ENCODE measurements at regions not wholly inside any gene's neighbourhood (a gene's known extent, or its start where the extent isn't known, plus 50 kb on each side); places are given as distances from the start of the nearest gene placed in this dataset.

DNA sequence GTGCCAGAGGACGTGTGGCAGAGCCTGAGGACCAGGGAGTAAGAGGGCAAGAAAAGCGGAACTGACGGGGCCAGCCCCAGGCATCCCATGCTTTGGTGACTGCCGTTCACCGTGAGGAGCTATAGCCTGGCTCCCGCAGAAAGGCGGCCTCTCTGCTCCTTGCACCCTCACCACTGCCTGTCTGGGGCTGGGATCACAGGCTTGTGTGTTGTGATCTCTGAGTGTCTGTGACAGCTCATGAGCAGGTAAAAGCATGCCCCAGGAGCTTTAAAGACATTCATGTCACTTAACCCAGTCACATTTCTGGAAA is 266.8 kb upstream of the RAB6C start:
- DNase-seq, result no peak

DNA sequence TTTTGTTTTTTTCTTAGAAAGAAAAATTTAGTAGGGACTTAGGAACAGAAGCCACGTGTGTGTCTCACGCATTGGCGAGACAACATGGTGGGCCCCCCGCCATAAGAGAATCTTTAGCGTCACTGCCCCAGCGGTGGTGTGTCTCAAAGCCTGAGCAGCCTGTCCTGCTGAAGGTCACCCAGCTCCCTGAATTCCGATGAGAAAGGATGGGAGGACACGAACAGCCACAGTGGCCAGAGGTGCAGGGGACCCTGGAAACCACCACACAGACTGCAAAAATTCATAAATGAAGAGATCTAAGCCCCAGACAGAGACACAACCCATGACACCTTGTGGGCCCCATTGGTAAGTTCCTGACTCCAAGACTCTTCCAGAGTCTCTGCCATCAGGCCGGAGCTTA is 266.1 kb upstream of the RAB6C start:
- DNase-seq, result no peak

- DNase-seq, result no peak
Measured at GRCh38 chr2:129716781-129717559, 262.5 kb upstream of the RAB6C start.

DNA sequence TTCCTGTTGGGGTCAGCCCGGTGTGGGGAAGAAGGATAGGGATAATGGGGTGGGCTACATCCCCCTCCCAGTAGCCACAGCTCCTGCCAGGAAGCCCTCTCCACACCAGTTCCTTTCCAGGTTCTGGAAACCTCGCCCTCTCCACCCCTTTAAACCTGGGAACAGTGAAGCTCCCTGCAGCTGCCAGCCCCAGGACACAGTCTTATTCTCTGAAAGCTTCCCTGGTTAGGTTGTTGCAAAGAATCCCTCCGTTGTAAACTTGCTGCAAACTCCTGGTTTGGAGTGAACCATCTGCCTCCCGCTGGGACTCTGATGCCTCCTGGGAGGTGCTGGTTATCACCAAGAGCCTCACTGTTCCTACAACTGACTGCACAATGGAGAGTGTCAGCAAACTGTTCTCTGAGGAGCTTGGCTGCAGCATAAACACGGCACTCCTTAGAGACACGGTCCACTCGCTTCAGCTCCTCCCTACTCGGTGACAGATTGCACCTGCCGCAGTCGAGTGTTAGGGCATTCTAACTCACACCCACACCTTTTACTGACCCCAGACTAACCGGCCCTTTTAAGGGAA is 261.8 kb upstream of the RAB6C start:
- DNase-seq, result no peak

DNA sequence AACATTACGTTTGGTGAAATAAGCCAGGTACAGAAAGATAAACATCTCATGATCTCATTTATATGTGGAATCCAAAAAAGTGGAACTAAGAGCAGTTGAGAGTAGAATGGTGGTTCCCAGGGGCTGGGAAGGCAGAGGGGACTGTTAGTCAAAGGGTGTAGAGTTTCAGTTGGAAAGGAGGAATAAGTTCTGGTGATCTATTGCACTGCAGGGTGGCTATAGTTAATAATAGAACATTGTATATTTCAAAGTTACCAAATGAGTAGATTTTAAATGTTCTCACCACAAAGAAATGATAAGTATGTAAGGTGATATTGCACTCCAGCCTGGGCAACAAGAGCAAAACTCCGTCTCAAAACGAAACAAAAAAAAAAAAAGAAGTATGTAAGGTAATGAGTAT is 260.1 kb upstream of the RAB6C start:
- DNase-seq, result no peak

- no peak for DNase-seq
Measured at GRCh38 chr2:129720360-129720759, 259.1 kb upstream of the RAB6C start.

DNA sequence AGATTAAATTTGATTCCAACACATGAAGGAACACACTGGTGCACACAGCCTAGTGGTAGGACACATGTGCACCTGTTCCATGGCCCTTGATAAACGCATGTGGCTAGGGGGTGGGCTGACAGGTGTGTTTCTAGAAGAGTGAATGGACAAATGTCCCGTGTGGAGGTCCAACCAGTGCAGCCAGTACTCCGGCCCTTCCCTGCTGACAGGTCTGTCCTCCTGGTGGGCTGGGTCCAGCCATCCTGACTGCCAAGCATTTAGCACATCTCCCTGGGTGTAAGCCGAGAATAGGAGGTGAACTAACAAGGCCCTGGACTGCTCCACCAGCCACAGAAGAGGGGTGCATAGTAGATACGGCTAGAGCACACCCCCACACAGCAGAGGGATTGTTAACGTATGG is 258.7 kb upstream of the RAB6C start:
- DNase-seq, result no peak

GRCh38 chr2:129721236-129721635 is 258.2 kb upstream of the RAB6C start:
- DNase-seq, result no peak

- no peak for DNase-seq
Measured at GRCh38 chr2:129721846-129722245, 257.6 kb upstream of the RAB6C start.

DNA sequence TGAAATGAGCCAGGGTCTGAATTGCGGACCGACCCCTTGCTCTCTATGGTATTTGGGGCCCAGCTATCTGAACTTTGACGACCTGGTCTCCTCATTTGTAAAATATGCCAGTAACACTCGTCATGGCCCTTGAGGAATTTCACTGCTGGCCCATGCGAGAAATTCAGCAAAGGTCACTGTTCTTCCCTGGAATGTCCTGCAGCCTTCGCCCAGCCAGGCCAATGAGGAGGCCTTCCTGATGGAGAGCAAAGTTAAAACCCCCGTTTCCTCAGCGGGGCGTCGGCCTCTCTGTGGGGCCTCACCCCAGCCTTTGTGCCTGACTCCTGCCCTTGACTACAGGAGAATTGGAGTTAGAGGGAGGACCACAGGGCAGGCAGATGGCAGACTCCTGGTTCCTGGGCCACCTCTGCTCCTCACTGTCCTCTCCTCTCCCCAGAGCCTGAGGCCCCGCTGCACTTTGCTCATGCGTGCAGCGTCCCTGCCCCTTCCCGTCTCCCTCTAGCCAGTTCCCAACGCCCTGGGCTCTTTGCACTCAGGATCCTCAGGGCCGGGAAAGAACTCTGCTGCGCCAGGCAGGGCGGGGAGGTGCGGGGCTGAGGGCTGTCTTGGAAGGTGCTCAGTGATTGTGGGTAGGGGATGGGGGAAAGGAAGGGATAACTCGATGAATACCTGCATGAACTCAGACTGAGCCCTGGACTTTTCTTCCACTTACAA is 257.0 kb upstream of the RAB6C start:
- no peak for DNase-seq

DNA sequence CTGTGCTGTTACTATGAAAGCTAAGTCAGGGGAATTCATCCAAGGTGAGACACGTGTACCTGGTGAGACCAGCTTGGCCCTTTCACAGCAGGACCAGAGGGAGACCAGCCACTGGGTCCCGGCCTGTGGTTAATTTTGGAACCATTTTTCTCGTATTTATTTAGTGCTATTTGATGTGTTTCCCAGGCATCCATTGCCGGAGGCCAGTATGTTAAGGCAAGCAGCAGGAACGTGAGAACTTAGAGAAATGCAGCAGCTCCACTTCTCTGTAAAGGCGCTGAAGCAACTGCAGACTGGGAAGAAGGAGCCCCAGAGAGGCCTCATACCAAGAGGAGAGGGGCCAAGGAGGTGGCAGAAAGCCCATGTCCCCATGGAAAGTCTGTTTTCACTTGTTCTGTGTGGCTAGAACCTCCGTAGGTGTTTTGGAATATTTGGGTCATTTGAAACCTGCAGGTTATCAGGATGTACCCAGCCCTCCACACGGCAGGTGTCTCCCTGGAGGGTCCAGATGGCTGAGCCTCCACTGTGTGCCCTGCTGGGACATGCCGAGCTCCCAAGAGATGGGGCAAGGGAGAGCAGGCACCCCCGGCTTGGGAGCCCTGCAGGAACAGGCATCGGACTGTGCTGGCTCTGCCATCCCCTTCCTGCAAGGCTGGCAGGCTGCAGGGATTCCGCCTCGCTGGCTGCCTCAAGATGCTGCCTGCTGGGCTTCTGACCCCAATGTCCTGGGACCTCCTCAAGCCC is 256.0 kb upstream of the RAB6C start:
- DNase-seq, result no peak

GRCh38 chr2:129724021-129724757 is 255.3 kb upstream of the RAB6C start:
- no peak for DNase-seq

GRCh38 chr2:129726216-129726615 is 253.2 kb upstream of the RAB6C start:
- no peak for DNase-seq

DNA sequence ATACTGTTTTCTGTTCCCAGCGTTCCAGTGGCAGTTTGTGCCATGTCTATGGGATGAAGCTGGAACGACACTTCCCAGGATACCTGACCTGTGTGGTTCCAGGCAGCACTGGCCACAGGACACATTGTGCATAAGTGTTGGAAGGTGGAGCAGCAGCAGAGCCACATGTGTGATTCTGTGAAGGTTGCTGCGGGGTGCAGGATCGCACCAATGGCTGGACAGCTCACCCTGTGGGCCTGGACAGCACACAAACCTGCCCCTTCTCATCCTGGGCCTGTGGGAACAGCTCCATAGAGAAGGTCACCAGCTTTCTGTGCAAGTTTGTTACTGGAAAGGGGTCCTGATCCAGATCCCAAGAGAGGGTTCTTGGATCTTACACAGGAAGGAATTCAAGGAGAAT is 252.2 kb upstream of the RAB6C start:
- no peak for DNase-seq

DNA sequence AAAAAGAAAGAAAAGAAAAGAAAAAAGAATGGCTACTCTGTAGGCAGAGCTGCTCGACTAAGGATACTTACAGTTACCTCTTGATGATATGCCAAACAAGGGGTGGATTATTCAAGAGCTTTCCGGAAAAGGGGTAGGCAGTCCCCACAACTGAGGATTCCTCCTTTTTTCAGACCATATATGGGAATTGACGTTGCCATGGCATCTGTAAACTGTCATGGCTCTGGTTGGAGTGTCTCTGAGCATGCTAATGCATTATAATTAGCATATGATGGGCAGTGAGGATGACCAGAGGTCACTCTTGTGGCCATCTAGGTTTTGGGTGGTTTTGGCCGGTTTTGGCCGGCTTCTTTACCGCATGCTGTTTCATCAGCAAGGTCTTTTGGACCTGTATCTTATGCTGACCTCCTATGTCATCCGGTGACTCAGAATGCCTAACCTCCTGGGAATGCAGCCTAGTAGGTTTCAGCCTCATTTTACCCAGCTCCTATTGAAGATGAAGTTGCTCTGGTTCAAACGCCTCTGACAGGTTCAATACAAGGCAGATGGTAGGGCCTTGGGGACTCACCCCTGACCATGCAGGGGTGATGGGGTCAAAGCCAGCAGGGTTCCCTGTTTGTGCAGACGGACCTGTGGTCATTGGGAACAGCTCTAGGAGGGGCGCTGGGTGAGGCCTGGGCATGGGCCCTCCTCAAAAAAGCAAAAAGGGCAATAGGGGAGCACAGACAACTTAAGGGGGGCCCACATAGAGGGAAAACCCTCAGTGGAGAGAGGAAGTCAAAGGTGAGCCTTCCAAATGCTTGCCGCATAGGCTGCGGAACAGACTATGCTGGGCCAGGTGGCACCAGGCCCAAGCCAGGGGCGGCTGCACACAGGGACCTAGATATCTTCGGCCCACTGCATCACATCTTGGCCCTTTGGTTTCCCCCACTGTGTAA is 251.2 kb upstream of the RAB6C start:
- DNase-seq, result no peak

- no peak for DNase-seq
Measured at GRCh38 chr2:129729011-129729410, 250.5 kb upstream of the RAB6C start.

GRCh38 chr2:129729646-129730045 is 249.8 kb upstream of the RAB6C start:
- DNase-seq, result no peak

- DNase-seq, result no peak
Measured at GRCh38 chr2:129730979-129731378, 248.5 kb upstream of the RAB6C start.

DNA sequence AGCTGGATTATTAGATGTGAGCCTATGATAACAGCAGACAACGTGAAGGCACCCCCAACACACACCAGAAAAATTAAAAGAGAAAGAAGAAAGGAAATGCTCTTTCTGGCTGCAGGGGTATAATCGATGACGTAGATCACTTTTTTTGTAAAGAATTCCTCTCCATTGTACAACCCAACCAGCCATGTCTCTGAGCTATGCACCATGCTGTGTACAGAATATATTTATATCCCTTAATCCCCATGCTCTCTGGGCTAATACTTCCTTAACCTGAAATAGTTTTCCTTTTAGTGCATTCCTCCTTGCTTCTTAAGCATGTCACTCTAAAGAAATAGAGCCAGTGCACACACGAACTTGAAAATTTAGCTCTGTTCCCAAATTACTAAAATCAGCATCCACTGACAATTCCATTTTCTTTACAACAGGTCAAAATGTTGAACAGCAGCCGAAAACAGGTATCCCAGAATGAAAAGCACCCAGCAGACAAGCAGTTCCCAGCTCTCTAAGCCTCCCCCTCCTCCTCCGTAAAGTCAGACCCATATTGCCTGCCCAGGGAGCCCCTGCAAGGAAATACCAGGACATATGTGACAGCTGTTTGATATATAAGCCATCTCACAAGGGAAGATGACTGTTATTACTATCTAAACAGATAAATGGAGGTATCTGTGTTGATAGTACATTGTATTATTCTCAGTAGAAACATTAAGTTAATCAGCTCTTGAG is 247.4 kb upstream of the RAB6C start:
- no peak for DNase-seq

- no peak for DNase-seq
Measured at GRCh38 chr2:129732630-129733026, 246.8 kb upstream of the RAB6C start.

GRCh38 chr2:129733041-129733440 is 246.4 kb upstream of the RAB6C start:
- no peak for DNase-seq

All from CD4-positive, alpha-beta T cell treated with Interleukin-12 subunit alpha and Interleukin-12 subunit beta, for 1 hour (primary cell).